ENCODE measurements at regions not wholly inside any gene's neighbourhood (a gene's known extent, or its start where the extent isn't known, plus 50 kb on each side); places are given as distances from the start of the nearest gene placed in this dataset.
"Not testable (repeated sequence)": the region's sequence is repeated elsewhere in the genome, so short reads cannot be mapped to it uniquely, and the experiment has no call there.

- Mint-ChIP-seq H3K27ac (no peak overlapping the region), H3K36me3 (ENCODE audit: low read depth) (no peaks in the 10 kb centered on the region), H3K4me3 (no peak overlapping the region), H3K9me3 (peaks cover 18% of the 10 kb centered on the region), H3K4me1 (no peaks in the 10 kb centered on the region), H3K27me3 (no peaks in the 10 kb centered on the region)
- DNase-seq = no peak
- CTCF ChIA-PET = no interaction called here
- POLR2A ChIA-PET = no interaction called here
Measured at GRCh38 chr2:215635071-215635787, 199.4 kb upstream of the FN1 start.

- no peak for DNase-seq
Measured at GRCh38 chr2:215633360-215633759, 197.5 kb upstream of the FN1 start.

GRCh38 chr2:215631696-215632095 lies 195.8 kb upstream of the FN1 start:
- POLR2A ChIA-PET = no interaction called here
- H3K27ac Mint-ChIP-seq = no peak overlapping the region

More at GRCh38 chr2:215633360-215633759, 197.5 kb upstream of the FN1 start:
- ChIA-PET CTCF (no interaction called here), POLR2A (no interaction called here)
- no peak overlapping the region for H3K27ac Mint-ChIP-seq
- H3K4me1 Mint-ChIP-seq = no peaks in the 10 kb centered on the region
- H3K36me3 Mint-ChIP-seq (ENCODE audit: low read depth) = no peaks in the 10 kb centered on the region
- peaks cover 12% of the 10 kb centered on the region for H3K9me3 Mint-ChIP-seq
- H3K27me3 Mint-ChIP-seq = no peaks in the 10 kb centered on the region
- no peak overlapping the region for H3K4me3 Mint-ChIP-seq

GRCh38 chr2:215630796-215631195 lies 194.9 kb upstream of the FN1 start:
- POLR2A ChIA-PET; DNase-seq; H3K4me1 Mint-ChIP-seq; H3K4me3 Mint-ChIP-seq; H3K27ac Mint-ChIP-seq; H3K27me3 Mint-ChIP-seq; H3K36me3 Mint-ChIP-seq (ENCODE audit: low read depth): not testable (repeated sequence)
- CTCF ChIA-PET = interaction anchor here (1.0 kb wide), 1 partner anchor 17 kb away, joined by 3 read pairs; no protein-coding TSS in a partner anchor
- H3K9me3 Mint-ChIP-seq = peaks cover 11% of the 10 kb centered on the region

More at GRCh38 chr2:215631696-215632095, 195.8 kb upstream of the FN1 start:
- peaks cover 11% of the 10 kb centered on the region for H3K9me3 Mint-ChIP-seq
- H3K36me3 Mint-ChIP-seq (ENCODE audit: low read depth) = no peaks in the 10 kb centered on the region
- DNase-seq = no peak
- H3K4me3 Mint-ChIP-seq = no peak overlapping the region
- no peaks in the 10 kb centered on the region for H3K4me1 Mint-ChIP-seq
- H3K27me3 Mint-ChIP-seq = peaks cover 2% of the 10 kb centered on the region
- CTCF ChIA-PET = no interaction called here

GRCh38 chr2:215627771-215628170 lies 191.9 kb upstream of the FN1 start:
- no peaks in the 10 kb centered on the region for H3K36me3 Mint-ChIP-seq (ENCODE audit: low read depth)
- peaks cover 6% of the 10 kb centered on the region for H3K9me3 Mint-ChIP-seq
- no peak overlapping the region for H3K4me3 Mint-ChIP-seq
- DNase-seq = no peak
- H3K27me3 Mint-ChIP-seq = peaks cover 2% of the 10 kb centered on the region
- H3K27ac Mint-ChIP-seq = no peak overlapping the region
- ChIA-PET CTCF (no interaction called here), POLR2A (no interaction called here)
- no peaks in the 10 kb centered on the region for H3K4me1 Mint-ChIP-seq

GRCh38 chr2:215626812-215627281 lies 191.0 kb upstream of the FN1 start:
- POLR2A ChIA-PET = no interaction called here
- Mint-ChIP-seq H3K4me1 (no peaks in the 10 kb centered on the region), H3K4me3 (no peak overlapping the region), H3K9me3 (peaks cover 2% of the 10 kb centered on the region), H3K27me3 (peaks cover 2% of the 10 kb centered on the region), H3K27ac (no peak overlapping the region), H3K36me3 (ENCODE audit: low read depth) (no peaks in the 10 kb centered on the region)
- no peak for DNase-seq
- CTCF ChIA-PET = no interaction called here

- Mint-ChIP-seq H3K9me3 (no peaks in the 10 kb centered on the region), H3K36me3 (ENCODE audit: low read depth) (no peaks in the 10 kb centered on the region), H3K4me3 (no peak overlapping the region), H3K4me1 (no peaks in the 10 kb centered on the region), H3K27ac (no peak overlapping the region), H3K27me3 (peaks cover 2% of the 10 kb centered on the region)
- ChIA-PET POLR2A (no interaction called here), CTCF (no interaction called here)
- no peak for DNase-seq
Measured at GRCh38 chr2:215626063-215626462, 190.2 kb upstream of the FN1 start.

GRCh38 chr2:215625207-215625606 lies 189.3 kb upstream of the FN1 start:
- H3K4me3 Mint-ChIP-seq = no peak overlapping the region
- H3K27ac Mint-ChIP-seq = no peak overlapping the region
- peaks cover 2% of the 10 kb centered on the region for H3K27me3 Mint-ChIP-seq
- ChIA-PET CTCF (interaction anchor here (0.7 kb wide), 1 partner anchor 195 kb away, joined by 3 read pairs; no protein-coding TSS in a partner anchor), POLR2A (no interaction called here)
- H3K9me3 Mint-ChIP-seq = no peaks in the 10 kb centered on the region
- no peak for DNase-seq
- no peaks in the 10 kb centered on the region for H3K36me3 Mint-ChIP-seq (ENCODE audit: low read depth)
- H3K4me1 Mint-ChIP-seq = no peaks in the 10 kb centered on the region

- no peak for DNase-seq
- no peak overlapping the region for H3K4me3 Mint-ChIP-seq
- peaks cover 5% of the 10 kb centered on the region for H3K27me3 Mint-ChIP-seq
- peaks cover 5% of the 10 kb centered on the region for H3K4me1 Mint-ChIP-seq
- ChIA-PET CTCF (interaction anchor here (0.6 to 0.7 kb wide), 2 partner anchors 154 to 196 kb away, joined by 3 read pairs; no protein-coding TSS in a partner anchor), POLR2A (no interaction called here)
- no peaks in the 10 kb centered on the region for H3K9me3 Mint-ChIP-seq
- H3K36me3 Mint-ChIP-seq (ENCODE audit: low read depth) = no peaks in the 10 kb centered on the region
- no peak overlapping the region for H3K27ac Mint-ChIP-seq
Measured at GRCh38 chr2:215624423-215624829, 188.6 kb upstream of the FN1 start.

GRCh38 chr2:215622837-215623236 lies 187.0 kb upstream of the FN1 start:
- ChIA-PET CTCF (no interaction called here), POLR2A (no interaction called here)
- Mint-ChIP-seq H3K36me3 (ENCODE audit: low read depth) (no peaks in the 10 kb centered on the region), H3K9me3 (no peaks in the 10 kb centered on the region), H3K27ac (no peak overlapping the region), H3K27me3 (peaks cover 9% of the 10 kb centered on the region), H3K4me3 (no peak overlapping the region), H3K4me1 (peaks cover 6% of the 10 kb centered on the region)
- DNase-seq = no peak

- CTCF ChIA-PET = interaction anchor here (1.0 kb wide), 1 partner anchor 170 kb away, joined by 3 read pairs; no protein-coding TSS in a partner anchor
Measured at GRCh38 chr2:215621381-215621780, 185.5 kb upstream of the FN1 start.

GRCh38 chr2:215620528-215620927 lies 184.7 kb upstream of the FN1 start:
- no peak overlapping the region for H3K27ac Mint-ChIP-seq
- POLR2A ChIA-PET = no interaction called here
- H3K27me3 Mint-ChIP-seq = peaks cover 7% of the 10 kb centered on the region
- H3K9me3 Mint-ChIP-seq = no peaks in the 10 kb centered on the region
- H3K4me1 Mint-ChIP-seq = peaks cover 6% of the 10 kb centered on the region
- CTCF ChIA-PET = no interaction called here
- no peak overlapping the region for H3K4me3 Mint-ChIP-seq
- H3K36me3 Mint-ChIP-seq (ENCODE audit: low read depth) = no peaks in the 10 kb centered on the region
- no peak for DNase-seq

More at GRCh38 chr2:215621381-215621780, 185.5 kb upstream of the FN1 start:
- Mint-ChIP-seq H3K27ac (no peak overlapping the region), H3K36me3 (ENCODE audit: low read depth) (no peaks in the 10 kb centered on the region), H3K4me1 (peaks cover 6% of the 10 kb centered on the region), H3K9me3 (no peaks in the 10 kb centered on the region), H3K4me3 (no peak overlapping the region), H3K27me3 (peaks cover 7% of the 10 kb centered on the region)
- POLR2A ChIA-PET = no interaction called here
- no peak for DNase-seq

- H3K4me1 Mint-ChIP-seq = peaks cover 6% of the 10 kb centered on the region
- ChIA-PET CTCF (no interaction called here), POLR2A (no interaction called here)
Measured at GRCh38 chr2:215619989-215620388, 184.1 kb upstream of the FN1 start.

More at GRCh38 chr2:215619989-215620388, 184.1 kb upstream of the FN1 start:
- Mint-ChIP-seq H3K27ac (no peak overlapping the region), H3K4me3 (no peak overlapping the region), H3K27me3 (peaks cover 7% of the 10 kb centered on the region), H3K36me3 (ENCODE audit: low read depth) (no peaks in the 10 kb centered on the region), H3K9me3 (no peaks in the 10 kb centered on the region)
- DNase-seq = no peak

Measured in activated CD4-positive, alpha-beta T cell treated with anti-CD3 and anti-CD28 coated beads, Interleukin-2, amount 10 ng/mL, durations not matched to agents 7 days and 5 days (primary cell).